ENCODE measurements at regions not wholly inside any gene's neighbourhood (a gene's known extent, or its start where the extent isn't known, plus 50 kb on each side); places are given as distances from the start of the nearest gene placed in this dataset.
"Not testable (repeated sequence)": the region's sequence is repeated elsewhere in the genome, so short reads cannot be mapped to it uniquely, and the experiment has no call there.

- DNase-seq (ENCODE audit: low read depth, low spot score); H3K27ac ChIP-seq: not testable (repeated sequence)
These were observed 153.6 kb upstream of the LRRC61 start for GRCh38 chr7:150169515-150169914.

- not testable (repeated sequence) for H3K27ac ChIP-seq; DNase-seq (ENCODE audit: low read depth, low spot score)
These were observed 153.1 kb upstream of the LRRC61 start for GRCh38 chr7:150169943-150170490.

GRCh38 chr7:150183602-150184001, 139.6 kb upstream of the LRRC61 start:
- DNase-seq (ENCODE audit: low read depth, low spot score); H3K27ac ChIP-seq: not testable (repeated sequence)

- DNase-seq (ENCODE audit: low read depth, low spot score), result peak; percentile 65
- H3K27ac ChIP-seq, result peak overlapping the region; percentile 24
These were observed 133.2 kb upstream of the LRRC61 start for GRCh38 chr7:150189963-150190362.

GRCh38 chr7:150192541-150192940, 130.6 kb upstream of the LRRC61 start:
- DNase-seq (ENCODE audit: low read depth, low spot score); H3K27ac ChIP-seq: not testable (repeated sequence)

GRCh38 chr7:150193866-150194265, 129.3 kb upstream of the LRRC61 start:
- H3K27ac ChIP-seq; DNase-seq (ENCODE audit: low read depth, low spot score): not testable (repeated sequence)

Measured in epithelial cell of prostate (primary cell).